ENCODE measurements at regions not wholly inside any gene's neighbourhood (a gene's known extent, or its start where the extent isn't known, plus 50 kb on each side); places are given as distances from the start of the nearest gene placed in this dataset.
"Not testable (repeated sequence)": the region's sequence is repeated elsewhere in the genome, so short reads cannot be mapped to it uniquely, and the experiment has no call there.

GRCh38 chr14:55899531-55899930 lies 218.7 kb upstream of the PELI2 start:
- no peak for DNase-seq

- no peak for DNase-seq
Observed at GRCh38 chr14:55900749-55901148, 217.5 kb upstream of the PELI2 start.

DNA sequence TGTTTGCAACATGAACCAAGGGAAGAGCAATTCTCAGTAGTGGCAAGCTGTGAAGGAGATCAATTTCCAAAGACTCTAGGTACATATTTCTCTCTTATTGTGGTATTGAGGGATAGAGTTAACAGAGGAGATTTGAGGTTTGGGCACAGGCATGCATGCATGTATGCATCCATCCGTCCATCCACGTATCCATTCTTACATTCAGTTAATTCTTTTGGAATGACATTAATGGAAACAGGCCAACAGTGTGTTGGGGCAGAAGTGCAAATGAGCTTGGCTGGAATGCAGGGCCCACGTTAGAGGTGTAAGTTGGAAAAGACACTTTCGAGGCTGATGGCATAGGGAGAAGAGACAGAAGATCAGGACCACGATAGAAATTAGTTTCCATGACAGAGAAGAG lies 216.9 kb upstream of the PELI2 start:
- no peak for DNase-seq

DNA sequence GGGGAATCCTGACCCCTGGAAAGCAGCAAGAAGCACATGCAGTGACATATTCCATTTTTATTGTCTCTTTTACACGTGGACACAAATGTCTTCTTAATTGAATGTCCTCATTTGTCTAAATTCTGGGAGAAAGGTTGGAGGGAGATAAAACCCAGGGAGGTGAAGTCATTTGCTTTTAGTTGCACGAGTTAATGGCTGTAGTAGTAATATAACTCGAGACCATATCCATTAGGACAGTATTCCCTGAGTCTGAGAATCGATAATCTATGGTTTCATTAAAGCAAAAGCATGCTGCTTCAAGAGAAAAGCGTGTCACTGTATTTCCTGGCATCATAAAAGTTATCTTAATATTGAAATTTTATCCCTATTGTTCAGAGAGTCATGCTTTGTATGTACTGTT lies 216.0 kb upstream of the PELI2 start:
- DNase-seq = no peak

DNA sequence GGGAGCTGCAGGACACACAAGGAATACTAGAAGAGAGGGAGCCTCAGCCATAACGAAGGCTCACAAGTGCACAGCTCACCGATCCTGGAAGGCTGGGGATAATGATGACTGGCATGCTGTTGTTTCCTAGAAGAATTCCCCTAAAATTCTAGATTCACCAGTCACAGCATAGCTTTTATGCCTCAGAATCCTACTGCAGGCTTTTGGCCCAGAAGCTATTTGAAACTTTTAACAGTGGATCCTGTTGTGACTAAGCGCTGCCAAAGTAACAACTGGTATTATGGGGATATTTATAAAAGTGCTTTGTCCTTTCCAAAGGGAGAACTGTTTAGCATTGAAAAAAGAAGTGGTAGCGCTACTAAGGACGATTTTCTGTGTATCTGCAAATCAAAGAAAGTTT lies 214.1 kb upstream of the PELI2 start:
- DNase-seq = no peak

DNA sequence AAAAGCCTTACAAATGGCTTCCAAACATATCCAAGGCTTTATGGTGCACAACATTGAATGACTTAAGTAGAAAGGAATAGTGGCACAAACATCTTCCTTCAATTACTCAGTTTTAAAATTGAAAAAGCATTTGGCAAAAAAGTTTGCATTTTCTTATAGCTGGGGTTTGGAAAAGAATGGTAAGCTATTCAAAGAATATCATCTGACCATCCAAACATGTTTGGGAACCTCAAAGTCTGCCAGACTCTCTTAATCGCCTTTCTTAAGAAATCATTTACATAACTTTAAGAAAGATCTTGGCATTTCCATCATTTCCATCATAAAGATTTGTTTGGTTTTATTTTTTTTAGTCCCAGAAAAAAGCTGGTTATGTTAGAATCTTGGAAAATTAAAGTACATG lies 210.1 kb upstream of the PELI2 start:
- DNase-seq = no peak

- no peak for DNase-seq
Observed at GRCh38 chr14:55909879-55910278, 208.3 kb upstream of the PELI2 start.

- no peak for DNase-seq
Observed at GRCh38 chr14:55910601-55911243, 207.5 kb upstream of the PELI2 start.

- DNase-seq = no peak
Observed at GRCh38 chr14:55911776-55912175, 206.4 kb upstream of the PELI2 start.

DNA sequence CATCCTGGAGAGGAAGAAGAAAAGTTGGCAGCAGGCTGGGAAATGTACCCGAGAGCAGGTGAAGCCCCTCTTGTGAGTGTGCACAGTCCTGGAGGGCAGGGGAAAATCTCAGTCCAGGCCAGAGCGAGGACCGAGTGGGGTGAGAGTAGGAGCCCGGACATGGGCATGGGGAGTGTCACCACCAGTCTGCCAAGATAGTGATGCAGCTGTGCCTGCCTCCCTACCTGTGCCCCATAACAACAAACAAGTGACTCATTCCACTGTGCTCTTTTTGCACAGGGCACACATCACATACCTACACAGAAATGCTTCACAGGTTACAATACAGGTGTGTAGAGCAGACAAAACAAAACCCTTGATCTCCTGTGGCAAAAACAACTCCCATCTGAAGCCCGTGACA lies 205.9 kb upstream of the PELI2 start:
- no peak for DNase-seq

- no peak for DNase-seq
Observed at GRCh38 chr14:55913324-55914025, 204.7 kb upstream of the PELI2 start.

- no peak for DNase-seq
Observed at GRCh38 chr14:55914771-55915170, 203.4 kb upstream of the PELI2 start.

DNA sequence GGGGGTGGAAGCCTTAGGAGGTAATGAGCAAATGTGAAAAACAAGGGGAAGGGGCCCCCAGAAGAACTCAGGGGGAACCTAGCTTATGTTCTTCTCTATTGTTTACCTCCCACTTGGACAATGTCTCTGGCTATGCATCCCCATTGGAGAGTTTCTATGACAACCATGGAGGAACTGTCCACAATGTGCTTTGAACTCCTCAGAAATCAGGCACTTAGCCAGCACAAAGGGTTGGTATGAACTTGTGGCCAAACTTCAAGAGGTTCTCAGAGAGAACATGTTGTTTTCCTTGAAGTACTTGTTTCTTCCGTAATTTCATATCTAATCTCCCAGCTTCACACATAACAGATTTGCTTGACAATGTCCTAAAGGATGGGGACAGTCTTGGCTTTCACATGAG lies 202.8 kb upstream of the PELI2 start:
- no peak for DNase-seq

- DNase-seq = not testable (repeated sequence)
Observed at GRCh38 chr14:55919800-55920199, 198.4 kb upstream of the PELI2 start.

DNA sequence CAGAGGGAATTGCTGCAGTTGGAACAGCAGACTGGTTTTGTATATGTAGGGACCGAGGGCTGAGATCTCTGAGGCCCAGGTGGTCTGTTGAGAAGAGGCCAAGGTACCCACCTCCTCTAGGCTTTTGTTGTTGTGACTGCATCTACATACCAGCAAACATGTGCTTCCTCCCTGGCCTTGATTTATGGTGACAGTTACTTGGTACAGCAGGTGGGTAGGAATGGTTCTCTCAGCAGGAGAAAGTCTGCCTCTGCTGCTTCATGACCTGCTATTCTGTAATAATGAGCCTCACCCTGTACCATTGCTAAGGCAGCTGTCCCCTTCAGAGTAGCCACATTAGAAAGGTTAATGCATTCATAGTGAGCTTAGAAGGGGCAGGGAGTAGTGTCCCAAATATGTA lies 196.7 kb upstream of the PELI2 start:
- DNase-seq = no peak

GRCh38 chr14:55926007-55926406 lies 192.2 kb upstream of the PELI2 start:
- DNase-seq = no peak

DNA sequence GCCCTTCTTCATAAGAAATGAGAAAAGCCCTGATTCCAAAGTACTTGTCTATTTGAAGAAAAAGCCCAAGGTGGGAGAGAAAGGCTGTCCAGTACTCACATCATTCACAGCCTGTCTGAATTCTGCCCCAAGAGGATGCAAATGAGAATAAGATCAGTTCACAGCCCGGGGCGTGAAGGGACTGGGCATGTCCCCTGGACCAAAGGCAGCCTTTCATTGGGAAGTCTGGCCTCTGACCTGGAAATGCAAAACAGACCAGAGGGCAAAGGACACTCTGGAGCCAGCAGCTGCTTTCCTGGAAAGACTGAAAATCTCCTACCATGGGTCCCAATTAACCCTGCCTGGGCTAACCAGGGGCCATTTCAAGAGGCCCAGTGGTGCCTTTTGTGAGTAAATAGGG lies 191.2 kb upstream of the PELI2 start:
- no peak for DNase-seq

- no peak for DNase-seq
Observed at GRCh38 chr14:55928276-55928675, 189.9 kb upstream of the PELI2 start.

DNA sequence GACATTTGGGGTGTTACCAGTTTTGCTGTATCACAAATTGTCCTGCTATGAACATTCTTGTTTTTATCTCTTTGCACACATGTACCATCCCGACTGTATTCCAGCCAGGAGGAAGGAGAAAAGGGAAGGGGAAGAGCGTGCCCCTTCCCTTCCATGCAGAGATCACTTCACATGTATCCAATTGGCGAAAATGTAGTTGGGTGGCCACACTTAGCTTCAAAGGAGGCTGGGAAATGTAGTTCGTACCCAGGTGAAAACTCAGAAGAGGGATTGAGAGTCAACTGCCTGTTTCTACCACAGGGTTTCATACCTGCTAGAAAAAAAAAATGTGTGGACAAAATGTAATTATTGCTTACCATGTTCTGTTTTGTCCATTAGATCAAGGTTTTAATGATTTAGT lies 189.1 kb upstream of the PELI2 start:
- DNase-seq = no peak

- no peak for DNase-seq
Observed at GRCh38 chr14:55930016-55930784, 188.0 kb upstream of the PELI2 start.

- no peak for DNase-seq
Observed at GRCh38 chr14:55936691-55937090, 181.5 kb upstream of the PELI2 start.

- peak; percentile 25 to 63 for DNase-seq
Observed at GRCh38 chr14:55938249-55938791, 179.9 kb upstream of the PELI2 start.

- DNase-seq = no peak
Observed at GRCh38 chr14:55942076-55942654, 176.0 kb upstream of the PELI2 start.

DNA sequence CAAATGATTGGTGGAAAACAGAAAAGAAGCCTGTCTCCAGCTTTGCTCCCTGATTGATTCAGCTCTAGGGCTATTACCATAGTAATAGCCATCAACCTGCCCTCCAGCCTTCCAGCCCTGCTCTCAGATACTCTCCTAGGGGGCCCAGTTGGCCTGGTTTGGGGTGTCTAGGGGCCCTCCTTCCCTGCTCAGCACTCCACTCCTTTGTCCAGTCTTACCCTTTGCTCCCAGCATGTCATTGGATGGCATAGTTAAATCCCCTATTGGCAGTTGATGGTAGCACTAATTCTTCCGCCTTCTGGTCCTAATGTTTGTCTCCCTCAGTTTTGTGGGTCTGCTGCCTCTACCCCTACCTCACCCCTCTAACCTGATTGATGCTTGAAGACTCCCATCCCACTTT lies 175.4 kb upstream of the PELI2 start:
- no peak for DNase-seq
